A549 (cell line): ENCODE measurements at regions not wholly inside any gene's neighbourhood (a gene's known extent, or its start where the extent isn't known, plus 50 kb on each side); places are given as distances from the start of the nearest gene placed in this dataset.

Experiments
- ATAC-seq, 2 experiments: fragments of 200-7000 bp in 1 of 2; fragments of >200 bp in 1 of 2; cut with Nextera tagmentation in 1 of 2; cut with Tn5 transposase in 1 of 2; 3 replicates each; pipeline versions ENCODE4 v1.8.0 to v1.9.1; 2018 to 2020; ENCODE audit warnings: mild to moderate bottlenecking in 1 of 2, moderate library complexity in 1 of 2
- CTCF ChIA-PET: fragments of 300-600 bp; sonication (Branson Sonifier 250); formaldehyde crosslinking; extraction: SDS; loops from one replicate; lab custom pipeline; 2021; ENCODE audit warnings: antibody characterized with exemption, inconsistent platforms; lab: Yijun Ruan, JAX
- POLR2A ChIA-PET: fragments of 350-600 bp; formaldehyde crosslinking; extraction: SDS; loops from one replicate; lab custom pipeline; 2021; ENCODE audit warnings: antibody characterized with exemption, inconsistent platforms; lab: Yijun Ruan, JAX
- DNase-seq, 2 experiments: peaks; one replicate each; pipeline versions ENCODE4 v3.0.0 to v3.0.0-alpha.2; 2011 to 2016; ENCODE audit warnings: low read depth in 1 of 2, low spot score in 1 of 2
- FAIRE-seq: peaks from 2 replicates; lab custom pipeline; 2011; peaks lifted over from hg19 to GRCh38; lab: Jason Lieb, UNC
- H3K27ac ChIP-seq, 2 experiments: fragments of >200 bp; sonication (Bioruptor Twin); formaldehyde crosslinking; 3 replicates each; pipeline ENCODE4 v1.5.1; 2016 to 2017
- H3K4me1 ChIP-seq: fragments of >200 bp; sonication (Bioruptor Twin); formaldehyde crosslinking; 3 replicates; pipeline ENCODE4 v1.6.1; 2016
- H3K4me2 ChIP-seq: fragments of >200 bp; sonication (Bioruptor Twin); formaldehyde crosslinking; 3 replicates; pipeline ENCODE4 v1.6.1; 2016
- H3K4me3 ChIP-seq: fragments of >200 bp; sonication (Bioruptor Twin); formaldehyde crosslinking; 3 replicates; pipeline ENCODE4 v1.5.1; 2016
- H3K9me3 ChIP-seq: fragments of >200 bp; sonication (Bioruptor Twin); formaldehyde crosslinking; 3 replicates; pipeline ENCODE4 v1.6.1; 2016
- BHLHE40 ChIP-seq: IDR thresholded peaks from 2 replicates; pipeline ENCODE4 v1.6.1; 2012; ENCODE audit warnings: low read depth, low read length, inconsistent platforms
- CHD2 ChIP-seq: fragments of 150-350 bp; IDR thresholded peaks from 2 replicates; pipeline ENCODE4 v1.6.1; 2014; ENCODE audit warnings: low read length; ENCODE audit not compliant: partially characterized antibody
- EP300 ChIP-seq, 2 experiments: fragments of >200 bp; sonication (Bioruptor Twin); formaldehyde crosslinking; IDR thresholded peaks; 2 replicates in 1 of 2; 3 replicates in 1 of 2; pipeline ENCODE4 v1.6.1; 2016 to 2017
- HDAC2 ChIP-seq: fragments of 200-600 bp; sonication (generic); IDR thresholded peaks from 2 replicates; pipeline ENCODE4 v1.6.1; 2016
- HMGXB4 ChIP-seq: fragments of 250-450 bp; sonication (Bioruptor Pico); IDR thresholded peaks from 2 replicates; pipeline ENCODE4 v1.5.0; 2021; ENCODE audit warnings: mild to moderate bottlenecking, moderate library complexity, borderline replicate concordance
- KDM1A ChIP-seq: fragments of 200-600 bp; sonication (generic); IDR thresholded peaks from 2 replicates; pipeline ENCODE4 v1.6.1; 2016; ENCODE audit warnings: low read depth, mild to moderate bottlenecking
- KDM5A ChIP-seq: fragments of 200-600 bp; sonication (generic); IDR thresholded peaks from 2 replicates; pipeline ENCODE4 v1.6.1; 2016; ENCODE audit warnings: antibody characterized with exemption, mild to moderate bottlenecking
- MAZ ChIP-seq: fragments of 150-350 bp; IDR thresholded peaks from 2 replicates; pipeline ENCODE4 v1.6.1; 2014; ENCODE audit warnings: antibody characterized with exemption, low read depth, low read length, borderline replicate concordance
- MYC ChIP-seq: IDR thresholded peaks from 2 replicates; pipeline ENCODE4 v1.6.1; 2012; ENCODE audit warnings: mild to moderate bottlenecking, inconsistent platforms, low read length, improper control_type of control experiment, borderline replicate concordance
- NPAS2 ChIP-seq: fragments of 250-450 bp; sonication (Bioruptor Pico); IDR thresholded peaks from 2 replicates; pipeline ENCODE4 v1.8.0; 2022; ENCODE audit warnings: mild to moderate bottlenecking, moderate library complexity, borderline replicate concordance
- NR3C1 ChIP-seq: fragments of >200 bp; sonication (Bioruptor Twin); formaldehyde crosslinking; IDR thresholded peaks from 3 replicates; pipeline ENCODE4 v1.6.1; 2017
- PHF8 ChIP-seq: fragments of 200-600 bp; sonication (generic); IDR thresholded peaks from 2 replicates; pipeline ENCODE4 v1.6.1; 2016; ENCODE audit warnings: low read depth, mild to moderate bottlenecking, antibody characterized with exemption, moderate library complexity, borderline replicate concordance
- POLR2A ChIP-seq: IDR thresholded peaks from 2 replicates; pipeline ENCODE4 v1.6.1; 2012; ENCODE audit warnings: mild to moderate bottlenecking, low read length
- RARB ChIP-seq: fragments of 250-450 bp; sonication (Bioruptor Pico); IDR thresholded peaks from 2 replicates; pipeline ENCODE4 v1.8.0; 2021; ENCODE audit warnings: mild to moderate bottlenecking, moderate library complexity
- RCOR1 ChIP-seq: fragments of 150-350 bp; IDR thresholded peaks from 2 replicates; pipeline ENCODE4 v1.6.1; 2014; ENCODE audit warnings: antibody characterized with exemption, low read length, low read depth
- TFCP2L1 ChIP-seq: fragments of 250-450 bp; sonication (Bioruptor Pico); IDR thresholded peaks from 2 replicates; pipeline ENCODE4 v1.5.0; 2021; ENCODE audit warnings: mild to moderate bottlenecking
- USF2 ChIP-seq: fragments of 450-650 bp; IDR thresholded peaks from 2 replicates; pipeline ENCODE4 v1.6.1; 2014; ENCODE audit warnings: antibody characterized with exemption
- ZFP36 ChIP-seq: fragments of 450-650 bp; IDR thresholded peaks from 2 replicates; pipeline ENCODE4 v1.6.1; 2014; ENCODE audit warnings: borderline replicate concordance; ENCODE audit not compliant: partially characterized antibody
- WGBS: methylation state at CpG from one replicate; pipeline ENCODE4 v1.1.6; 2017; ENCODE audit errors: missing lambda C conversion rate; 5-methylcytosine and 5-hydroxymethylcytosine counted together

- TF ChIP-seq MYC (no peak), EP300 (IDR thresholded peaks at IDR 0.05) (no peak), RARB (no peak)
- TF ChIP-seq, all 56 proteins: peak for 0
Observed at GRCh38 chr15:96130734-96131133, 199.8 kb upstream of the NR2F2 start (continued).

GRCh38 chr15:96132126-96132525 is 198.4 kb upstream of the NR2F2 start:
- CTCF ChIA-PET = no interaction called here
- no peak overlapping the region for H3K27ac ChIP-seq
- 79% methylated on average over 1 of the region's 1 CpG for WGBS
- ATAC-seq = no peak
- TF ChIP-seq ZFP36 = no peak
- TF ChIP-seq RARB = no peak
- TF ChIP-seq, all 56 proteins: peak for 0
- POLR2A ChIA-PET = no interaction called here
- no peak overlapping the region for H3K4me2 ChIP-seq
- no peaks in the 10 kb centered on the region for H3K9me3 ChIP-seq
- H3K4me3 ChIP-seq = no peak overlapping the region
- FAIRE-seq (no peak), DNase-seq (no peak)
- no peaks in the 10 kb centered on the region for H3K4me1 ChIP-seq

- ATAC-seq (no peak), FAIRE-seq (no peak), DNase-seq (peak in 1 of 2 experiments; percentile 16)
- H3K27ac ChIP-seq = no peak overlapping the region
- TF ChIP-seq HMGXB4 (CRISPR knock-in tag) (no peak), RCOR1 (no peak), NR3C1 (no peak), HDAC2 (no peak), KDM5A (no peak), USF2 (no peak), PHF8 (no peak)
- no peaks in the 10 kb centered on the region for H3K4me1 ChIP-seq
- CTCF ChIA-PET = no interaction called here
- no peak overlapping the region for H3K4me2 ChIP-seq
- WGBS = 83% methylated on average over 36 of the region's 36 CpGs
- H3K9me3 ChIP-seq = no peaks in the 10 kb centered on the region
- POLR2A ChIA-PET = no interaction called here
- H3K4me3 ChIP-seq = no peak overlapping the region
Observed at GRCh38 chr15:96135166-96136093, 195.1 kb upstream of the NR2F2 start.

- ChIA-PET POLR2A (no interaction called here), CTCF (no interaction called here)
- DNase-seq (no peak), FAIRE-seq (no peak), ATAC-seq (no peak)
- Histone ChIP-seq H3K4me1 (no peaks in the 10 kb centered on the region), H3K4me2 (no peak overlapping the region), H3K4me3 (no peak overlapping the region), H3K9me3 (no peaks in the 10 kb centered on the region), H3K27ac (no peak overlapping the region)
- TF ChIP-seq NPAS2 (CRISPR knock-in tag) (no peak), TFCP2L1 (CRISPR knock-in tag) (no peak), MAZ (no peak), KDM1A (no peak), BHLHE40 (no peak), NR3C1 (no peak), HMGXB4 (CRISPR knock-in tag) (no peak), CHD2 (no peak), POLR2A (no peak), RARB (no peak)
Observed at GRCh38 chr15:96138985-96139384, 191.5 kb upstream of the NR2F2 start.
